Panc1 (cell line): ENCODE measurements at regions not wholly inside any gene's neighbourhood (a gene's known extent, or its start where the extent isn't known, plus 50 kb on each side); places are given as distances from the start of the nearest gene placed in this dataset.

Source experiments
- ATAC-seq: fragments of 200-7000 bp; cut with Tn5 transposase; 2 replicates; pipeline ENCODE4 v1.9.1; 2020; ENCODE audit warnings: mild to moderate bottlenecking, moderate library complexity
- BruUV-seq: library from RNA; stranded (reverse); fragments of 400-500 nt; replicated peaks from 2 replicates; lab custom pipeline; 2021; lab: Mats Ljungman, UMichigan
- CTCF ChIA-PET: fragments of 300-600 bp; sonication (Branson Sonifier 250); formaldehyde crosslinking; loops from one replicate; lab custom pipeline; 2022; ENCODE audit warnings: antibody characterized with exemption; lab: Charles Lee
- POLR2A ChIA-PET: fragments of 300-600 bp; sonication (Branson Sonifier 250); formaldehyde crosslinking; loops from one replicate; lab custom pipeline; 2022; ENCODE audit warnings: antibody characterized with exemption; lab: Charles Lee
- DNase-seq: peaks from one replicate; pipeline ENCODE4 v3.0.0-alpha.2; 2010; ENCODE audit warnings: low read depth, low spot score
- H3K27ac ChIP-seq: 2 replicates; pipeline ENCODE4 v1.5.1; 2011; ENCODE audit warnings: mild to moderate bottlenecking, low read length, inconsistent platforms
- H3K27me3 ChIP-seq: fragments of 200-500 bp; sonication (Bioruptor generic); 2 replicates; pipeline ENCODE4 v1.6.0; 2014; ENCODE audit warnings: low read length, inconsistent platforms; ENCODE audit not compliant: control insufficient read depth, insufficient read depth
- H3K36me3 ChIP-seq: fragments of 200-500 bp; sonication (Bioruptor generic); 2 replicates; pipeline ENCODE4 v1.5.1; 2014; ENCODE audit warnings: inconsistent platforms, mild to moderate bottlenecking, low read length, moderate library complexity; ENCODE audit not compliant: control insufficient read depth, insufficient read depth
- H3K4me1 ChIP-seq: 2 replicates; pipeline ENCODE4 v1.5.1; 2011; ENCODE audit warnings: inconsistent platforms, mild to moderate bottlenecking, low read length, moderate library complexity; ENCODE audit not compliant: control insufficient read depth, insufficient read depth
- H3K4me3 ChIP-seq, 2 experiments: 2 replicates each; pipeline ENCODE4 v1.5.1; 2011 to 2012; ENCODE audit warnings: low read depth in 2 of 2, low read length in 2 of 2, mild to moderate bottlenecking in 2 of 2, inconsistent platforms in 1 of 2, moderate library complexity in 1 of 2
- H3K9me3 ChIP-seq: fragments of 200-500 bp; sonication (Bioruptor generic); 2 replicates; pipeline ENCODE4 v1.5.1; 2014; ENCODE audit warnings: low read depth, mild to moderate bottlenecking, inconsistent platforms, low read length, moderate library complexity; ENCODE audit not compliant: control insufficient read depth, insufficient read depth
- POLR2AphosphoS5 ChIP-seq: IDR thresholded peaks from 2 replicates; pipeline ENCODE4 v1.6.1; 2012; ENCODE audit warnings: mild to moderate bottlenecking, low read depth, low read length, moderate library complexity
- SIN3A ChIP-seq: IDR thresholded peaks from 2 replicates; pipeline ENCODE4 v1.6.1; 2012; ENCODE audit warnings: low read depth, mild to moderate bottlenecking, low read length, moderate library complexity, borderline replicate concordance; ENCODE audit not compliant: insufficient read depth
- TCF7L2 ChIP-seq: IDR thresholded peaks from 2 replicates; pipeline ENCODE4 v1.6.1; 2011; ENCODE audit warnings: mild to moderate bottlenecking, low read depth, low read length, inconsistent platforms
- in situ Hi-C: cut with HindIII; loops from 2 replicates; pipeline ENCODE4 v1.10.0; 2016; ENCODE audit warnings: low sequenced_read_pairs, low pct_unique_long_range_greater_than_20kb
- intact Hi-C: fragments of 100-400 bp; cut with micrococcal nuclease; formaldehyde crosslinking; loops from one replicate; pipeline ENCODE4 v1.10.0; 2022; ENCODE audit not compliant: unreplicated experiment
- TF ChIP-seq, protein P1 (sequence below): fragments of 450-650 bp; IDR thresholded peaks from 2 replicates; pipeline ENCODE4 v1.5.1; 2017; ENCODE audit warnings: mild to moderate bottlenecking
- TF ChIP-seq, protein P2 (sequence below), 2 experiments: IDR thresholded peaks; 2 replicates each; pipeline ENCODE4 v1.6.1; 2011 to 2012; ENCODE audit warnings: low read depth in 2 of 2, control low read depth in 1 of 2, low read length in 1 of 2, mild to moderate bottlenecking in 1 of 2, moderate library complexity in 1 of 2; ENCODE audit not compliant: insufficient read depth in 1 of 2

DNA sequence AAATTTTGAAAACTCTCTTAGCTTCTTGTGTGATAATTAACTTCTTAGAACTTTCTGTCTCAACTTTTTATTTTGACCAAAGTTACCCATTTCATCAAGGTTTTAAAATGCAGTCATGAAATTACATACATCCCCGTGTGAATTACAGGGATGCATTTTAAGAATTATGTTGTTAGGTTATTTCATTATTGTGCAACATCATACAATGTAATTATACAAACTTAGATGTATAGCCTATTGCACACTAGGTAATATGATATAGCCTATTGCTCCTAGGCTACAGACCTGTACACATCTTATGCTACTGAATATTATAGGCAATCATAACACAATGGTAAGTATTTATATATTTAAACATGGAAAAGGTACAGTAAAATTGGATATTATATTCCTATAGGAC, 228.1 kb upstream of the C11orf87 start:
- in situ Hi-C loops = no loop called here
- no TSS peak for BruUV-seq

DNA sequence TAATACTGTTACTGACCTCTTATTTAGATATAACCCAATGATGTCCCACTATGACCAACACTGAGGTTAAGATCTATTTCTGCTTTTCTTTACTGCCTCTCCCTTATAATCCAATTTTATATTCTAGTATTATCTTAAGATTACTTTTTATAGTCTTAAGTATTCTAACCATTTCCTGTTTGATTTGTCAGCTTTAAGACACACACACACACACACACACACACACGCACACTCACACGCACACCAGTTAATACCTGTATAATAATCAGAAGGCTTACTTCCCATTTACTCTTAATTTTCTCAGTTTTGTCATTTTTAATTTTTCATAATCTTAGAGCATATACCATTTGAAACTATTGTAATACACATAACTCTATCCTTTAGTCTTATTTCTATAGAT, 226.0 kb upstream of the C11orf87 start:
- Histone ChIP-seq H3K4me3 (no peak overlapping the region), H3K4me1 (no peaks in the 10 kb centered on the region), H3K27ac (no peak overlapping the region), H3K27me3 (no peaks in the 10 kb centered on the region), H3K36me3 (no peaks in the 10 kb centered on the region), H3K9me3 (no peaks in the 10 kb centered on the region)
- DNase-seq (no peak), ATAC-seq (no peak)
- CTCF ChIA-PET = no interaction called here
- intact Hi-C loops = no loop called here
- TF ChIP-seq POLR2AphosphoS5 (no peak), SIN3A (no peak), TCF7L2 (no peak)
- TF ChIP-seq, protein P1, sequence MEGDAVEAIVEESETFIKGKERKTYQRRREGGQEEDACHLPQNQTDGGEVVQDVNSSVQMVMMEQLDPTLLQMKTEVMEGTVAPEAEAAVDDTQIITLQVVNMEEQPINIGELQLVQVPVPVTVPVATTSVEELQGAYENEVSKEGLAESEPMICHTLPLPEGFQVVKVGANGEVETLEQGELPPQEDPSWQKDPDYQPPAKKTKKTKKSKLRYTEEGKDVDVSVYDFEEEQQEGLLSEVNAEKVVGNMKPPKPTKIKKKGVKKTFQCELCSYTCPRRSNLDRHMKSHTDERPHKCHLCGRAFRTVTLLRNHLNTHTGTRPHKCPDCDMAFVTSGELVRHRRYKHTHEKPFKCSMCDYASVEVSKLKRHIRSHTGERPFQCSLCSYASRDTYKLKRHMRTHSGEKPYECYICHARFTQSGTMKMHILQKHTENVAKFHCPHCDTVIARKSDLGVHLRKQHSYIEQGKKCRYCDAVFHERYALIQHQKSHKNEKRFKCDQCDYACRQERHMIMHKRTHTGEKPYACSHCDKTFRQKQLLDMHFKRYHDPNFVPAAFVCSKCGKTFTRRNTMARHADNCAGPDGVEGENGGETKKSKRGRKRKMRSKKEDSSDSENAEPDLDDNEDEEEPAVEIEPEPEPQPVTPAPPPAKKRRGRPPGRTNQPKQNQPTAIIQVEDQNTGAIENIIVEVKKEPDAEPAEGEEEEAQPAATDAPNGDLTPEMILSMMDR = no peak
- TF ChIP-seq, protein P2, sequence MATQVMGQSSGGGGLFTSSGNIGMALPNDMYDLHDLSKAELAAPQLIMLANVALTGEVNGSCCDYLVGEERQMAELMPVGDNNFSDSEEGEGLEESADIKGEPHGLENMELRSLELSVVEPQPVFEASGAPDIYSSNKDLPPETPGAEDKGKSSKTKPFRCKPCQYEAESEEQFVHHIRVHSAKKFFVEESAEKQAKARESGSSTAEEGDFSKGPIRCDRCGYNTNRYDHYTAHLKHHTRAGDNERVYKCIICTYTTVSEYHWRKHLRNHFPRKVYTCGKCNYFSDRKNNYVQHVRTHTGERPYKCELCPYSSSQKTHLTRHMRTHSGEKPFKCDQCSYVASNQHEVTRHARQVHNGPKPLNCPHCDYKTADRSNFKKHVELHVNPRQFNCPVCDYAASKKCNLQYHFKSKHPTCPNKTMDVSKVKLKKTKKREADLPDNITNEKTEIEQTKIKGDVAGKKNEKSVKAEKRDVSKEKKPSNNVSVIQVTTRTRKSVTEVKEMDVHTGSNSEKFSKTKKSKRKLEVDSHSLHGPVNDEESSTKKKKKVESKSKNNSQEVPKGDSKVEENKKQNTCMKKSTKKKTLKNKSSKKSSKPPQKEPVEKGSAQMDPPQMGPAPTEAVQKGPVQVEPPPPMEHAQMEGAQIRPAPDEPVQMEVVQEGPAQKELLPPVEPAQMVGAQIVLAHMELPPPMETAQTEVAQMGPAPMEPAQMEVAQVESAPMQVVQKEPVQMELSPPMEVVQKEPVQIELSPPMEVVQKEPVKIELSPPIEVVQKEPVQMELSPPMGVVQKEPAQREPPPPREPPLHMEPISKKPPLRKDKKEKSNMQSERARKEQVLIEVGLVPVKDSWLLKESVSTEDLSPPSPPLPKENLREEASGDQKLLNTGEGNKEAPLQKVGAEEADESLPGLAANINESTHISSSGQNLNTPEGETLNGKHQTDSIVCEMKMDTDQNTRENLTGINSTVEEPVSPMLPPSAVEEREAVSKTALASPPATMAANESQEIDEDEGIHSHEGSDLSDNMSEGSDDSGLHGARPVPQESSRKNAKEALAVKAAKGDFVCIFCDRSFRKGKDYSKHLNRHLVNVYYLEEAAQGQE (IDR thresholded peaks at IDR 0.05; ENCODE audit: insufficient read depth in 1 of 2, low read depth in 2 of 2, low read length in 1 of 2) = no peak
- no TSS peak for BruUV-seq
- in situ Hi-C loops = no loop called here
- POLR2A ChIA-PET = no interaction called here

More for the DNA sequence above, 228.1 kb upstream of the C11orf87 start:
- DNase-seq (no peak), ATAC-seq (no peak)
- CTCF ChIA-PET = no interaction called here
- Histone ChIP-seq H3K4me1 (no peaks in the 10 kb centered on the region), H3K9me3 (no peaks in the 10 kb centered on the region), H3K36me3 (no peaks in the 10 kb centered on the region), H3K27ac (no peak overlapping the region), H3K4me3 (no peak overlapping the region), H3K27me3 (no peaks in the 10 kb centered on the region)
- TF ChIP-seq TCF7L2 (no peak), POLR2AphosphoS5 (no peak), SIN3A (no peak)
- TF ChIP-seq, protein P1 = no peak
- POLR2A ChIA-PET = no interaction called here
- intact Hi-C loops = no loop called here
